AG04450 (cell line): ENCODE measurements at regions not wholly inside any gene's neighbourhood (a gene's known extent, or its start where the extent isn't known, plus 50 kb on each side); places are given as distances from the start of the nearest gene placed in this dataset.
A peak's percentile ranks its signal among the peaks of the same experiment; 100 is the strongest.
"Not testable (repeated sequence)": the region's sequence is repeated elsewhere in the genome, so short reads cannot be mapped to it uniquely, and the experiment has no call there.

Experiments
- CTCF ChIA-PET: fragments of 300-600, 350-600 bp; formaldehyde crosslinking; extraction: SDS; loops from one replicate; lab custom pipeline; 2022; ENCODE audit warnings: antibody characterized with exemption, inconsistent platforms; lab: Charles Lee
- POLR2A ChIA-PET: fragments of 350-600 bp; formaldehyde crosslinking; extraction: SDS; loops from one replicate; lab custom pipeline; 2021; ENCODE audit warnings: antibody characterized with exemption, inconsistent platforms; lab: Yijun Ruan, JAX
- DNase-seq: peaks from one replicate; pipeline ENCODE4 v3.0.0-alpha.2; 2011; ENCODE audit warnings: low read depth, low spot score
- H3K27ac ChIP-seq: one replicate; pipeline ENCODE4 v1.5.1; 2012; ENCODE audit warnings: low read depth, low read length, control low read depth
- H3K27me3 ChIP-seq: one replicate; pipeline ENCODE4 v1.6.0; 2012; ENCODE audit warnings: low read length; ENCODE audit not compliant: control insufficient read depth, insufficient read depth
- H3K4me3 ChIP-seq: 2 replicates; pipeline ENCODE4 v1.5.1; 2011; ENCODE audit warnings: mild to moderate bottlenecking, low read depth, low read length, control low read depth
- H3K9me3 ChIP-seq: 2 replicates; pipeline ENCODE4 v1.5.1; 2012; ENCODE audit warnings: low read length; ENCODE audit not compliant: control insufficient read depth, insufficient read depth
- CTCF ChIP-seq: IDR thresholded peaks from 2 replicates; pipeline ENCODE4 v1.5.1; 2011; ENCODE audit warnings: low read depth, low read length, control low read depth, inconsistent platforms

GRCh38 chr13:24563087-24563486 is 50.5 kb upstream of the PARP4 start:
- Histone ChIP-seq H3K27me3 (peaks cover 5% of the 10 kb centered on the region), H3K9me3 (no peaks in the 10 kb centered on the region), H3K27ac (no peak overlapping the region), H3K4me3 (no peak overlapping the region)
- POLR2A ChIA-PET, result no interaction called here
- CTCF ChIA-PET, result interaction anchor here (0.6 to 0.7 kb wide), 2 partner anchors 52 to 240 kb away, joined by 3 read pairs; no protein-coding TSS in a partner anchor
- DNase-seq, result no peak
- TF ChIP-seq CTCF, result no peak

GRCh38 chr13:24563971-24564370 is 51.4 kb upstream of the PARP4 start:
- DNase-seq, H3K27ac ChIP-seq, POLR2A ChIA-PET, H3K9me3 ChIP-seq, CTCF ChIA-PET, H3K27me3 ChIP-seq, H3K4me3 ChIP-seq: not testable (repeated sequence)

GRCh38 chr13:24564881-24565280 is 52.3 kb upstream of the PARP4 start:
- H3K27me3 ChIP-seq, result no peaks in the 10 kb centered on the region
- ChIA-PET POLR2A (no interaction called here), CTCF (no interaction called here)
- H3K9me3 ChIP-seq, result no peaks in the 10 kb centered on the region
- no peak overlapping the region for H3K4me3 ChIP-seq
- DNase-seq, result no peak
- TF ChIP-seq CTCF, result no peak
- H3K27ac ChIP-seq, result no peak overlapping the region

- DNase-seq, result peak; percentile 26
- H3K27ac ChIP-seq, H3K27me3 ChIP-seq, H3K9me3 ChIP-seq, POLR2A ChIA-PET, H3K4me3 ChIP-seq: not testable (repeated sequence)
- CTCF ChIA-PET, result interaction anchor here (1.6 to 2.6 kb wide), 2 partner anchors 11 to 427 kb away, joined by 6 to 12 read pairs; no protein-coding TSS in a partner anchor
Measured at GRCh38 chr13:24567593-24567992, 55.0 kb upstream of the PARP4 start.

GRCh38 chr13:24574847-24575246 is 62.3 kb upstream of the PARP4 start:
- CTCF ChIA-PET, result interaction anchor here (1.6 kb wide), 2 partner anchors 152 to 393 kb away, joined by 3 to 5 read pairs; no protein-coding TSS in a partner anchor
- POLR2A ChIA-PET, result no interaction called here
- no peak overlapping the region for H3K27ac ChIP-seq
- no peak overlapping the region for H3K4me3 ChIP-seq
- TF ChIP-seq CTCF, result no peak
- H3K9me3 ChIP-seq, result no peaks in the 10 kb centered on the region
- DNase-seq, result no peak
- no peaks in the 10 kb centered on the region for H3K27me3 ChIP-seq

GRCh38 chr13:24580315-24580714 is 67.7 kb upstream of the PARP4 start:
- POLR2A ChIA-PET, H3K9me3 ChIP-seq, H3K27me3 ChIP-seq, H3K4me3 ChIP-seq, DNase-seq, H3K27ac ChIP-seq: not testable (repeated sequence)
- TF ChIP-seq CTCF, result peak; percentile 46
- CTCF ChIA-PET, result interaction anchor here (0.9 to 2.5 kb wide), 8 partner anchors 10 to 388 kb away, joined by 3 to 17 read pairs (median 6); no protein-coding TSS in a partner anchor

- CTCF ChIA-PET, result interaction anchor here (1.6 kb wide), 1 partner anchor 387 kb away, joined by 3 read pairs; no protein-coding TSS in a partner anchor
Measured at GRCh38 chr13:24581578-24581977, 69.0 kb upstream of the PARP4 start.

GRCh38 chr13:24591697-24592096 is 79.1 kb upstream of the PARP4 start:
- H3K27ac ChIP-seq, CTCF ChIA-PET, H3K9me3 ChIP-seq, H3K4me3 ChIP-seq, POLR2A ChIA-PET, H3K27me3 ChIP-seq, DNase-seq: not testable (repeated sequence)

More at GRCh38 chr13:24581578-24581977, 69.0 kb upstream of the PARP4 start:
- POLR2A ChIA-PET, H3K27me3 ChIP-seq, H3K27ac ChIP-seq, H3K4me3 ChIP-seq, DNase-seq, H3K9me3 ChIP-seq: not testable (repeated sequence)
